C4-2B (cell line): ENCODE measurements at regions not wholly inside any gene's neighbourhood (a gene's known extent, or its start where the extent isn't known, plus 50 kb on each side); places are given as distances from the start of the nearest gene placed in this dataset.

Source experiments
- H3K27ac ChIP-seq: fragments of 450-650 bp; 2 replicates; pipeline ENCODE4 v1.5.1; 2017
- ZFX ChIP-seq: fragments of 450-650 bp; IDR thresholded peaks from 2 replicates; pipeline ENCODE4 v1.6.1; 2017
- TF ChIP-seq, protein P1 (sequence below): fragments of 450-650 bp; conservative IDR thresholded peaks from 2 replicates; pipeline ENCODE4 v1.5.1; 2017; ENCODE audit warnings: mild to moderate bottlenecking

DNA sequence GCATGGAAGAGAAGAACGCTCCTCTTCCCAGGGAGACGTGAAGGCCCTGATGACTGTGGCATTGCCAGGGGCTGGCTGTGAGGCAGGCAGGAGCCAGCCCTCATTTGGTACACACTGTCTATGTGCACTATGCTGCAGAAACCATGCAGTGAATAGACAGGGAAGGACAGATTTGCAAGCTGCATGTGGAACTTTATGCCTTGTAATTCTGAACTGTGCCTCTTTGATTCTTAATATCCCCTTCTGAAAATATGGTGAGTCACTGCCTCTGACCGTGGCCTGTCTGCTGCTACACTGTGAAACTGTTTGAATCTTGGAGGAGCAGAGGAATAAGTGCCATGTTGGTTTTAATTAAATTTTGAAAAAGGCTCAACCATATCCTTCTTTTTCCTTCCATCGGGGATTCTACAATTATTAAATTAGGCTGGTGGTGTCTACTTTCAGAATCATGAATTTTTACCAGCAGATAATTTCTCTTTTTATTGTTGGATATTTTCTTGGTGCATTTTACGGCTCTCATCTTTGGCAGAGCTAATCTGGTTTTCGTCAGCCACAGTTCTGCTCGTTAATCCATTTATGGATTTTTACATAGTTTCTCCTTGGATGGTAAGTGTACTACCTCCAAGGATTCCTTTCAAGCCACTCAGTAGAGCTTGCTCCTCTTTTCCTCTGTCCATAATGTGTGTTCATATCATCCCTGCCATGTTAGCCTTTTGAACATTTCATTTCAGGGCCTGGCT, 301.0 kb upstream of the SLC35B3 start:
- TF ChIP-seq, protein P1, sequence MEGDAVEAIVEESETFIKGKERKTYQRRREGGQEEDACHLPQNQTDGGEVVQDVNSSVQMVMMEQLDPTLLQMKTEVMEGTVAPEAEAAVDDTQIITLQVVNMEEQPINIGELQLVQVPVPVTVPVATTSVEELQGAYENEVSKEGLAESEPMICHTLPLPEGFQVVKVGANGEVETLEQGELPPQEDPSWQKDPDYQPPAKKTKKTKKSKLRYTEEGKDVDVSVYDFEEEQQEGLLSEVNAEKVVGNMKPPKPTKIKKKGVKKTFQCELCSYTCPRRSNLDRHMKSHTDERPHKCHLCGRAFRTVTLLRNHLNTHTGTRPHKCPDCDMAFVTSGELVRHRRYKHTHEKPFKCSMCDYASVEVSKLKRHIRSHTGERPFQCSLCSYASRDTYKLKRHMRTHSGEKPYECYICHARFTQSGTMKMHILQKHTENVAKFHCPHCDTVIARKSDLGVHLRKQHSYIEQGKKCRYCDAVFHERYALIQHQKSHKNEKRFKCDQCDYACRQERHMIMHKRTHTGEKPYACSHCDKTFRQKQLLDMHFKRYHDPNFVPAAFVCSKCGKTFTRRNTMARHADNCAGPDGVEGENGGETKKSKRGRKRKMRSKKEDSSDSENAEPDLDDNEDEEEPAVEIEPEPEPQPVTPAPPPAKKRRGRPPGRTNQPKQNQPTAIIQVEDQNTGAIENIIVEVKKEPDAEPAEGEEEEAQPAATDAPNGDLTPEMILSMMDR, result no peak
- TF ChIP-seq ZFX, result no peak
- H3K27ac ChIP-seq, result no peak overlapping the region

DNA sequence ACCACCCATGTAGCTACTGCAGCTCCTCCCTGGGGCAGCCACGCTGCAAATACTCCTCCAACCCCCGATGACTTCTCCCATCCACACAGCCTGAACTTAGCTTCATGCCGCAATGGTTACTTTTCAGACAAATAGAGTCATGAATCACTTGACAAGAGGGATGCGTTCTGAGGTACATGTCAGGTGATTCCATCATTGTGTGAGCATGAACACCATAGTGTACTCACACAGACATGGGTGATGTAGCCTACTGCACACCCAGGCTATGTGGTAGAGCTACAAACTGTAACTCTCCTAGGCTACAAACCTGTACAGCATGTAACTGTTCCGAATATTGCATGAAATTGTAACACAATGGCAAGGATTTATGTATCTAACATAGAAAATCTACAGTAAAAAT, 298.5 kb upstream of the SLC35B3 start:
- TF ChIP-seq ZFX, result no peak
- TF ChIP-seq, protein P1, result no peak
- H3K27ac ChIP-seq, result no peak overlapping the region

DNA sequence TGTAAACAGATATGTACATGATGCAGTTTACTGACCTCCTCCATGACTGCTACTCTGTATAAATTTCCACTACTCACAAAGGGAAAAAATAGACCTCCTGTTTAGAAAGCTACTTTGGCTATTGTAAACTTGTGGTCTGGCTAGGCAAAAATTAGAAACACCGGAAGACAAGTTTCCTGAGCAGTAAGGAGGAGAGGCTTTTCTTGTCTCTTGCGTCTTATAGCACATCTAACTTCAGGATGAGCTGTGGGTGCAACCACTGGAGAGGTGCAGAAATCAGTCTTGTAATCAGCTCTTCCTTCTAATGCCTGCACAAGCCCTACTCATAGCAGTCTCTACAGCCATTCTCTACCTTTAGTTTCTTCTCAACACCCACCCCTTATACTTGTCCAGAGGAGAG, 296.5 kb upstream of the SLC35B3 start:
- no peak overlapping the region for H3K27ac ChIP-seq
- TF ChIP-seq, protein P1, result no peak

DNA sequence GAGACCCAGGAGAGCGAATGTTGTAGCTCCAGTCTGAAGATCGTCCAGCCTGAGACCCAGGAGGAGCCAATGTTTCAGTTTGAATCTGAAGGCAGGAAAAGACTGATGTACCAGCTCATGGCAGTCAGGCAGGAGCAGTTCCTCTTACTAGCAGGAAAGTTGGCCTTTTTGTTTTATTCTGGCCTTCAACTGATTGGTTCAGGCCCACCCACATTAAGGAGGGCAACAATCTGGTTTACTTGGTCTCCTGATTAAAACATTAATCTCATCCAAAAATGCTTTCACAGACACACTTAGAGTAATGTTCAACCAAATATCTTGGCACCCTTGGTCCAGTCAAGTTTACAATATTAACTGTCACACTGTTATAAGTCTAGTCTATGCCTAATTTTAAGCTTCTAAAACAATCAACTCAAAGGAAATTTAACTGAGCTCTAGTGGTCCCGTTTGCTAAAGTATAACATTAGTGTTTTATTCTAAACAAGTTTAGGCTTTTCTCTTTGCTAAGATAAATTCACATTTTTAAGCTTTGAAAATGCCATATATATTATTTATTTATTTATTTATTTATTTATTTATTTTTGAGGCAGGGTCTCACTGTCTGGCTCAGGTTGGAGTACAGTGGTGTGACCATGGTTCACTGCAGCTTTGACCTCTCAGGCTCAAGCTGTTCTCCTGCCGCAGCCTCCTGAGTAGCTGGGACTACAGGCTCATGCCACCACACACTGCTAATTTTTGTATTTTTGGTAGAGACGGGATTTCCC, 275.5 kb upstream of the SLC35B3 start:
- TF ChIP-seq, protein P1, result no peak
- TF ChIP-seq ZFX, result no peak
- H3K27ac ChIP-seq, result no peak overlapping the region

DNA sequence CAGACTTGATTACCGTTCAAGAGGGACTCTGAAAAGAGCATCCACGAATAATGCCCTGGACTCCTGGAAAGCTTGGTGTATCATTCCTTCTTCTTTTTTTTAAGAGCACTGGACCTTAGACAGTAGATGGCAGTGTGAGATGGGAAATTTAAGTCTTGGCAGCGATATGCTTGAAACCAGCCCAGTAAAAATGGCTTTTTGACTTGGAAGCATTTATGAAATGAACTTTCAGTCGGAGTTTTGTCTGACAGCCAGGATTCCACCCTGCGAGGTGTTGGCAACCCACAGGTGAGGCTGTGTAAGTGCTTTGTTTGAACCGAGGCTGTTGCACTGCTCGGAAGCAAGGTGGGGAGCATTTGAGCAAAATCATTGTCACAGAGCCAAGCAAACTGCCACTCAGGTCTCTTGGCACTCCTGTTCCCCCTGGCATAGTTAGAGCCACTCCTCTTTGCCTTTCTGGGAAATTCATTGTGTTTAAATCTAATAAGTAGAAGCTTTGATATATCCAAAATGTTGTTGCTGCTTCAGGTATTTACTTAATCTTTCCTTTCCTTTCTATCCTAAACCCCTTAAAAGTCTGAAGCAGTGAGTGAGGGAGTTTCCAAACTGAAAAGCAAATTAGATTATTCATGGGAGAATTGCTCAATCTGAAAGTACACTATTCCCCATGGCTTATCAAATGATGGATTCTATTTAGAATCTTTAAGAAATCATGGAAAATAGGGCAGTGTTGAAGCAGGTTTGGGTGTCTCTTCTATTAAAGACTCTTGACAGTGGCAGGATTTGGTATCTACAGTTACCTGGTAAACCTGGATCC, 272.8 kb upstream of the SLC35B3 start:
- H3K27ac ChIP-seq, result no peak overlapping the region
- no peak for TF ChIP-seq ZFX
- TF ChIP-seq, protein P1, result peak; percentile 77

DNA sequence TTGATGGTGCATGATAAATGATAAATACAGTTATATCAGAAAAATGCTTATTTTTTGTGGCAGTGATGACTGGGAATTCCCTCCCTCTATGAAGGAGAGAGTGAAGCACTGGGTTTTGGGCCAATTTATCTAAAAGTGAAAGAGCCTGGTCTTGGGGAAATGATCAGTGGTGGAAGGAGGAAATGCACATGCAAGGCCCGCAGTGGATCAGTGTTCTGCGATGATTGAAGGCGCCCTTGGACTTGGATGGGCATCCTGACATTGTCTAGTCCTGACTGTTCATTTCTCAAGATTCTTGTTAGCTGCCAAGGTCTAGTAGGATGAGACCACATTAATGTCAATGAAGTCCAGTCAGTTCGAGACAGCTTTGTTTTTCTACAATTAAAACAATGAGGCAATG, 272.0 kb upstream of the SLC35B3 start:
- TF ChIP-seq, protein P1, result no peak
- no peak for TF ChIP-seq ZFX
- no peak overlapping the region for H3K27ac ChIP-seq
